ENCODE measurements at regions not wholly inside any gene's neighbourhood (a gene's known extent, or its start where the extent isn't known, plus 50 kb on each side); places are given as distances from the start of the nearest gene placed in this dataset.

DNA sequence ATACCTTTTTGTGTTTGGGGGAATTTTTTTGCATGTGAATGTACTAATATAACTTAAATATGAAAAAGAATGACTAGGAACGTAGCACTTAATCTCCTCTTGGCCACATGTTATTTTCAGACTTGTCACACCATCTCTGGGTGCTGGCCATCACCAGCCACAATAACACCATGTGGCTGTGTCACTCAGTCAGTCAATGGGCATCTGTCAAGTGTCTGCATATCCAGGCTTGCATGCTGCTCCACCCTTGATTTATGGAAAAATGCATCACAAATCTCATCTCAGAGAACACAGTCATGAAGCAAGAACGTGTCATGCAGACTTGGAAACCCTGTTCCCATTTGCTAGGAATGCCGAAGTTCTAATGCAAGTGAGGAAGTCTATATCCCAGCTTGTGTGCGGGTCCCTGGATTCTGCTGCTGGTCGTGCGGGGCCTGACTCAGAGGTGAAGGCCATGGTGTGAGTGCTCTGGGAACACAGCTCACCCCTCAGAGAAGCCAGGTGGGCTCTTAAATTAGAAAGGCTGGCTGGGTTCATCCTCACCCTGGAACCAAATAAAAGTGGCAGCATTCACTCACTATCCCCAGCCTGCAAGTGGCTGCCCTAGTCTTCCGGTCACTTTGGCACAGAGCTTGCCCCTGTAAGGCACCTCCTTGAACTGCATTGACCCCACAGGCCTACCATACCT, 53.6 kb upstream of the ARHGEF7 start:
- TF ChIP-seq, protein P1, sequence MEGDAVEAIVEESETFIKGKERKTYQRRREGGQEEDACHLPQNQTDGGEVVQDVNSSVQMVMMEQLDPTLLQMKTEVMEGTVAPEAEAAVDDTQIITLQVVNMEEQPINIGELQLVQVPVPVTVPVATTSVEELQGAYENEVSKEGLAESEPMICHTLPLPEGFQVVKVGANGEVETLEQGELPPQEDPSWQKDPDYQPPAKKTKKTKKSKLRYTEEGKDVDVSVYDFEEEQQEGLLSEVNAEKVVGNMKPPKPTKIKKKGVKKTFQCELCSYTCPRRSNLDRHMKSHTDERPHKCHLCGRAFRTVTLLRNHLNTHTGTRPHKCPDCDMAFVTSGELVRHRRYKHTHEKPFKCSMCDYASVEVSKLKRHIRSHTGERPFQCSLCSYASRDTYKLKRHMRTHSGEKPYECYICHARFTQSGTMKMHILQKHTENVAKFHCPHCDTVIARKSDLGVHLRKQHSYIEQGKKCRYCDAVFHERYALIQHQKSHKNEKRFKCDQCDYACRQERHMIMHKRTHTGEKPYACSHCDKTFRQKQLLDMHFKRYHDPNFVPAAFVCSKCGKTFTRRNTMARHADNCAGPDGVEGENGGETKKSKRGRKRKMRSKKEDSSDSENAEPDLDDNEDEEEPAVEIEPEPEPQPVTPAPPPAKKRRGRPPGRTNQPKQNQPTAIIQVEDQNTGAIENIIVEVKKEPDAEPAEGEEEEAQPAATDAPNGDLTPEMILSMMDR (conservative IDR thresholded peaks at IDR 0.05; ENCODE audit: low read depth in 2 of 2) = no peak
- TF ChIP-seq, protein P2, sequence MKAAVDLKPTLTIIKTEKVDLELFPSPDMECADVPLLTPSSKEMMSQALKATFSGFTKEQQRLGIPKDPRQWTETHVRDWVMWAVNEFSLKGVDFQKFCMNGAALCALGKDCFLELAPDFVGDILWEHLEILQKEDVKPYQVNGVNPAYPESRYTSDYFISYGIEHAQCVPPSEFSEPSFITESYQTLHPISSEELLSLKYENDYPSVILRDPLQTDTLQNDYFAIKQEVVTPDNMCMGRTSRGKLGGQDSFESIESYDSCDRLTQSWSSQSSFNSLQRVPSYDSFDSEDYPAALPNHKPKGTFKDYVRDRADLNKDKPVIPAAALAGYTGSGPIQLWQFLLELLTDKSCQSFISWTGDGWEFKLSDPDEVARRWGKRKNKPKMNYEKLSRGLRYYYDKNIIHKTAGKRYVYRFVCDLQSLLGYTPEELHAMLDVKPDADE (IDR thresholded peaks at IDR 0.05) = no peak
- TF ChIP-seq EZH2 (IDR thresholded peaks at IDR 0.05; ENCODE audit: low read depth, unreplicated experiment) (no peak), EZH2phosphoT487 (IDR thresholded peaks at IDR 0.05; ENCODE audit: unreplicated experiment) (no peak)

Data from GM23338 (cell line).